NCI-H82 (cell line): ENCODE measurements at regions not wholly inside any gene's neighbourhood (a gene's known extent, or its start where the extent isn't known, plus 50 kb on each side); places are given as distances from the start of the nearest gene placed in this dataset.

Source experiments
- DNase-seq: peaks from one replicate; lab custom pipeline; 2025; lab: John Stamatoyannopoulos, UW

- DNase-seq: no peak
Measured at GRCh38 chr4:61094854-61095598, 105.1 kb upstream of the ADGRL3 start.

- no peak for DNase-seq
Measured at GRCh38 chr4:61128682-61129081, 71.4 kb upstream of the ADGRL3 start.

GRCh38 chr4:61129971-61130370 lies 70.2 kb upstream of the ADGRL3 start:
- no peak for DNase-seq

GRCh38 chr4:61143461-61143860 lies 56.7 kb upstream of the ADGRL3 start:
- DNase-seq: no peak

GRCh38 chr4:61149278-61149677 lies 50.8 kb upstream of the ADGRL3 start:
- no peak for DNase-seq
